HG02763 (cell line): ENCODE measurements at regions not wholly inside any gene's neighbourhood (a gene's known extent, or its start where the extent isn't known, plus 50 kb on each side); places are given as distances from the start of the nearest gene placed in this dataset.

ENCODE experiments used
- ATAC-seq: cut with Tn5 transposase; IDR thresholded peaks from one replicate; pipeline ENCODE4 v1.9.1; 2021; ENCODE audit warnings: mild to moderate bottlenecking, moderate library complexity; ENCODE audit not compliant: unreplicated experiment

DNA sequence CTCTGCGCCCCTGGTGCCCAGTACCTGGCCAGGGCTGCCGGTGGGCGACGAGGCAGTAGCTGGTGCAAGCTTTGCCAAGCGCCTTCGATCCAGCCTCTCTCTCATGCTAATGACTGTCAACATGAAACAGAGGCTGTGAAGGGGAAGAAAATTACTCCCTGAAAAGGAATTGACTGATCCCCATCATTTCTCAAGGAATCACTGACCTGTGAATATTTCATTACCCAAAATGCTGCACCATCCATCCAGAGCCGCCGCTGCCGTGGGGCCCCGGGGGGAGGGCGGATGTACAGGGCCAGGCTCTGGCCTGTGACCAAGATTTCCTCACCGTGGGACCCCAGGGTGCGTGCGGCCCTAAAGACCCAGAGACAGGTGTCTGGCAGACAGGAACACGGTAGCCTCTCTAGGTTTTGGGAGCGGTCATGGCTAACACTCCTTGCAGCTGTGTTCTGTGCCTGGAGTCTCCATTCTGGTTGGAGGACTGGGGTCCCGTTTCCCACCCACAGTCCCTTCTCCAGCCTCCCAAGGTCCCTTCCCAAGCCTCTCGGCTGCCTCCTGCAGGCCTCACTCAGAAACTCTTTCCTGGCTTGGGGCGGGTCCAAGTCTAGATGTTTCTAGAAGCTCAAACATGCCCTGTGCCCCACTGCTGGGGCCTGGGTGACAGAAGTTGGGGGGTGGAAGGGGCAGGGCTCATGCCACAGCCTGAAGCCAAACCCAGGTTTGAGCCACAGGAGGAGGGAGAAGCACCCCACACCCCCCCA is 73.3 kb downstream of the ENGASE start:
- ATAC-seq, result no peak

DNA sequence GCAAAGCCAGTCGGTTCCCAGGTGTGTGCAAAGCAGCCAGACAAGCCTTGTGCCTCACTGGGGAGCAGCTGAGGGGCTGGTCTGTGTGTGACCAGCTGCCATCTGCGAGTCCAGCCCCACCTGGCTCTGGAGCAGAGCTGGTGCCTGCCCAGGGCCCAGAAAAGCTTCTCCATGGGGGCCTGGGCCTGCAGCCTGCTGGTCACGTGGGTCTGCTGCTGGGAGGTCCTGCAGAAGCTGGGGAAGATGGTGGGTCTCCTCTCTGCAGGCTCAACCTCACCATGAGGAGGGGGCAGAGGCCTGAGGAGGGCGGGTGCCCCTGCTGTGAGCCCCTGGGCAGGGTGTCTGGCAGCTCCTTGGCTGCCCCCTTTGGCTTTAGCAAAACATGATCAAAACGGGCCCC is 71.9 kb downstream of the ENGASE start:
- ATAC-seq, result no peak

- ATAC-seq, result no peak
Measured at GRCh38 chr17:79145548-79145947, 70.9 kb downstream of the ENGASE start.

GRCh38 chr17:79144133-79144532 is 69.5 kb downstream of the ENGASE start:
- no peak for ATAC-seq

- no peak for ATAC-seq
Measured at GRCh38 chr17:79142375-79142774, 67.8 kb downstream of the ENGASE start.

- no peak for ATAC-seq
Measured at GRCh38 chr17:79141578-79142355, 67.1 kb downstream of the ENGASE start.

- no peak for ATAC-seq
Measured at GRCh38 chr17:79138826-79139225, 64.2 kb downstream of the ENGASE start.

DNA sequence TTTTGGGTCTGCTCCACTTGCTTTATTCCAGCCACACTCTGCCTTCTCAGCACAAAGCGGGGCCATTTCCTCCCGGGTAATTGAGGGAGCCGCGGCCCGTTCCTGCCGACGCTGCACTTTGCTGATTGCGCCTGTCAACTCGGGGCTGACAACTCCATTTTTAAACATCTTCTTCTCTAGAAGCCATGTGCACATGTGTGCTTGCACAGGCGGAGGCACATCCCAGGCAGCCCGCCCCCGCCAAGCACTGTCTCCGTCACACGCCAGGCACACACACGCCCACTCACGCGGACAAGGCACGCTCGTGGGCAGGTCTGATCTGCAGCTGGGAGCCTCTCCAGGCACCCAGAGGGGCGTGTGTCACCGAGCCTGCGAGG is 63.2 kb downstream of the ENGASE start:
- no peak for ATAC-seq

DNA sequence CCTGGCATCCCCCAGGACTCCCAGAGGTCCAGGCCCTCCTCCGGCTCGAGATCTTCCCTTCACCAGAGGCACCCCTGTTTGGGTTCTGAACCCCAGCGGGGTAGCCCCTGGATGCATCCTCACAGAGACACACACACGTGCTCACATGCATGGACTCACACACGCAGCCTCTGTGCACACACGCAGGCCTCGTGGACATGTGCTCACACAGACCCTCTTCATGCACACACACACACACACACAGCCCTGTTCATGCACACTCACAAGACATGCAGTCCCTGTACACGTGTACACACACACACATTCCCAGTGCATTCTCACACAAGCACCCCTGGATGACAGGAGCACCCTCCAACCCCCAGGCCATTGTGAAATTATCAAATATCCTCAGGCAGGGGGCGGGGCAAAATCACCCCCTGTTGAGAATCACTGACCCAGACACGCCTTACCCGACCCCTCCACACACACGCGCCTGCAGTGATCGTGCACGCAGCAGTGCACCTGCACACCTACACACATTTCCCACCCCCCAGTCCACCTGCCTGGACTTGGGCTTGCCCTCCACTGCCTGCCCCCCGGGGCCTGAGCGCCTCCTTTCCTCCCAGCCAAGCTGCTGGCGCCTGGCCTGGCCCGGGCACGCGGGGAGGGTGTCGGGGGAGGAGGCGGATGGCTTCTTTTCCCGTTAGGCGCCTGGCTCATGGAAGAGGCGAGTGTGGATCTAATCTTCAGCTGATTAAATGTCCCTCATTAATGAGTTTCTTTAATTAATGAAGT is 62.6 kb downstream of the ENGASE start:
- no peak for ATAC-seq

- ATAC-seq, result no peak
Measured at GRCh38 chr17:79136596-79136995, 62.0 kb downstream of the ENGASE start.
